HAP-1 (cell line): ENCODE measurements at regions not wholly inside any gene's neighbourhood (a gene's known extent, or its start where the extent isn't known, plus 50 kb on each side); places are given as distances from the start of the nearest gene placed in this dataset.

Source experiments
- DNase-seq, 2 experiments: peaks; one replicate each; pipeline ENCODE4 v3.0.0-alpha.2; 2016 to 2020; ENCODE audit warnings: low spot score in 2 of 2
- H3K27me3 ChIP-seq: fragments of 250-450 bp; sonication (Bioruptor Pico); 2 replicates; pipeline ENCODE4 v1.5.1; 2020; ENCODE audit warnings: low read depth, mild to moderate bottlenecking, moderate library complexity
- H3K36me3 ChIP-seq: fragments of 250-450 bp; sonication (Bioruptor Pico); replicated peaks from 2 replicates; pipeline ENCODE4 v1.5.1; 2020; ENCODE audit warnings: mild to moderate bottlenecking
- H3K4me1 ChIP-seq: fragments of 250-450 bp; sonication (Bioruptor Pico); 2 replicates; pipeline ENCODE4 v1.5.1; 2020; ENCODE audit warnings: mild to moderate bottlenecking
- H3K4me3 ChIP-seq: fragments of 250-450 bp; sonication (Bioruptor Pico); 2 replicates; pipeline ENCODE4 v1.5.1; 2020; ENCODE audit warnings: mild to moderate bottlenecking, moderate library complexity
- H3K9me3 ChIP-seq: fragments of 250-450 bp; sonication (Bioruptor Pico); 2 replicates; pipeline ENCODE4 v1.5.1; 2020; ENCODE audit warnings: mild to moderate bottlenecking, moderate library complexity
- in situ Hi-C: fragments of 300-500 bp; cut with MboI; formaldehyde crosslinking; loops from 3 replicates; pipeline ENCODE4 v1.14.3; 2020; ENCODE audit warnings: low sequenced_read_pairs, inconsistent platforms, mixed read lengths

DNA sequence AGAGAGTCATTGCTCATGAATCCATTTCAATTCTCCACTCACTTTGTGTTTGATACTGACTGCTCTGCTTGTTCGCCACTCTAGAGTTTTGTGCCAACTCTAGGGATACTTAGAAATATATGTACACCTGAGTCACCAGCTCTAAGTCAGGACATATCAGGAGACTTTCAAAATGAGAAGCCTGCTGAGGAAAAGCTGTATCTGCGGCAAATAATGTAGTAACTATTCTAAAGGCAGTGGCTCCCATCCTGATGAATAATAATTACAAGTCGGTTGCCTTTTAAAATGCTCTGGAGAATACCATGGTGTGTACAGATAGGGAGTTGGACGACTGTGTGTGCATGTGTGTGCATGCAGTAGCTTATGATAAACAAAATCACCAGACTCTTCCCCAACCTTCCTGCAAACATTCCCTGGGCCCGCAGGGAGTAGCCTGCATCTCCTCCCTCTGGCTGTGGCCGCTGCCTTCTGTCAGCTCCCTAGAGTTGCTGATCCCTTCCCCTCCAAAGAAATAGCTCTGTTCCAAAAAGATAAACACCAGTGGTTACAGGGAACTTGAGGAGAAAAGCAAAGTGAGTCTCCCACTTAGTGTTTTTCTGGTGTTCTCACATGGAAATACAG, 346.3 kb upstream of the UMPS start:
- no peaks in the 10 kb centered on the region for H3K9me3 ChIP-seq
- H3K4me3 ChIP-seq: no peak overlapping the region
- no peaks in the 10 kb centered on the region for H3K36me3 ChIP-seq
- DNase-seq: no peak
- in situ Hi-C loops: no loop called here
- no peaks in the 10 kb centered on the region for H3K4me1 ChIP-seq
- peaks cover 22% of the 10 kb centered on the region for H3K27me3 ChIP-seq

DNA sequence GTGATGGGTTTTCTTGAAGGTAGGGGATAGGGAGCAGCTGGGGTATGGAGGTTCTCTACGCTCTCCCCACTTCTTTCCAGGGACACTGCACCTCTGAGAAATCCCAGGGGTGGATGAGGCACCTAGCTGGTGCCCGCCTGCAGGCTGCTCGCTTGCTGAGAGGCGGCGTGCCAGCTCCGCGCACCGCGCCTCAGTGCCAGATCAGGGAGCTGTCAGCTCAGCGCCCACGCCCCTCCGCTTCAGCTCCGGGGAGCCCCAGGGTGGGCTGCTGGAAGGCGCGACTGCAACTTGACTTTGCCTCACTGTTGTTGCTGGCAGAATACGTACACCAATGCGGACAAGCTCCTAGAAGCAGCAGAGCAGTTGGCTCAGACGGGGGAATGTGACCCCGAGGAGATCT, 345.7 kb upstream of the UMPS start:
- no peaks in the 10 kb centered on the region for H3K36me3 ChIP-seq
- H3K27me3 ChIP-seq: peaks cover 24% of the 10 kb centered on the region
- H3K4me3 ChIP-seq: no peak overlapping the region
- no peak for DNase-seq
- in situ Hi-C loops: no loop called here
- no peaks in the 10 kb centered on the region for H3K9me3 ChIP-seq
- H3K4me1 ChIP-seq: no peaks in the 10 kb centered on the region

- H3K4me3 ChIP-seq: no peak overlapping the region
- H3K4me1 ChIP-seq: no peaks in the 10 kb centered on the region
- no peaks in the 10 kb centered on the region for H3K36me3 ChIP-seq
- in situ Hi-C loops: no loop called here
- H3K9me3 ChIP-seq: no peaks in the 10 kb centered on the region
- H3K27me3 ChIP-seq: peaks cover 31% of the 10 kb centered on the region
- no peak for DNase-seq
These were observed 344.3 kb upstream of the UMPS start for GRCh38 chr3:124385996-124386395.

- Histone ChIP-seq H3K9me3 (no peaks in the 10 kb centered on the region), H3K27me3 (peaks cover 31% of the 10 kb centered on the region), H3K4me3 (no peak overlapping the region), H3K4me1 (no peaks in the 10 kb centered on the region), H3K36me3 (no peaks in the 10 kb centered on the region)
- in situ Hi-C loops: no loop called here
- DNase-seq: no peak
These were observed 343.2 kb upstream of the UMPS start for GRCh38 chr3:124386996-124387595.

DNA sequence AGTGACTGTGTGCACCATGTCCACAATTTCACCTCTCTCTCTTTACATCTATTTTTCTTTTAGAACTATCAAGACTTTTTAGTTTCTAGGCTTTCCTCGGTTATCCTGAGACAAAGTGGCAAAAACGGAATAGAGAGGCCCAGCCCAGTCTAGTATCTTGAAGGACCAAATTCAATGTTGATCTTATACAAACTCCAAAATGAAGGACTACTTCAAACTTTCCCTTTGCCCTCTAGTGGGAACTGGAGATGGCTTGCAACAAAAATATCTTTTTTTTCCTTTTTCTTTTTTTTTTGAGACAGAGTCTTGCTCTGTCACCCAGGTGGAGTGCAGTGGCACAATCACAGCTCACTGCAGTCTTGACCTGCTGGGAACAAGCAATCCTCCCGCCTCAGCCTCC, 338.5 kb upstream of the UMPS start:
- in situ Hi-C loops: no loop called here
- Histone ChIP-seq H3K27me3 (peaks cover 30% of the 10 kb centered on the region), H3K9me3 (no peaks in the 10 kb centered on the region), H3K4me3 (no peak overlapping the region), H3K36me3 (no peaks in the 10 kb centered on the region), H3K4me1 (no peaks in the 10 kb centered on the region)
- no peak for DNase-seq

GRCh38 chr3:124393340-124393739, 336.9 kb upstream of the UMPS start:
- no peak for DNase-seq
- peaks cover 20% of the 10 kb centered on the region for H3K27me3 ChIP-seq
- no peaks in the 10 kb centered on the region for H3K4me1 ChIP-seq
- H3K36me3 ChIP-seq: no peaks in the 10 kb centered on the region
- no peak overlapping the region for H3K4me3 ChIP-seq
- in situ Hi-C loops: no loop called here
- no peaks in the 10 kb centered on the region for H3K9me3 ChIP-seq

- Histone ChIP-seq H3K27me3 (peaks cover 6% of the 10 kb centered on the region; the same call in 1 of the 2 replicates), H3K4me1 (no peaks in the 10 kb centered on the region), H3K9me3 (no peaks in the 10 kb centered on the region), H3K4me3 (no peak overlapping the region), H3K36me3 (no peaks in the 10 kb centered on the region)
- DNase-seq: no peak
- in situ Hi-C loops: no loop called here
These were observed 335.1 kb upstream of the UMPS start for GRCh38 chr3:124395162-124395561.

DNA sequence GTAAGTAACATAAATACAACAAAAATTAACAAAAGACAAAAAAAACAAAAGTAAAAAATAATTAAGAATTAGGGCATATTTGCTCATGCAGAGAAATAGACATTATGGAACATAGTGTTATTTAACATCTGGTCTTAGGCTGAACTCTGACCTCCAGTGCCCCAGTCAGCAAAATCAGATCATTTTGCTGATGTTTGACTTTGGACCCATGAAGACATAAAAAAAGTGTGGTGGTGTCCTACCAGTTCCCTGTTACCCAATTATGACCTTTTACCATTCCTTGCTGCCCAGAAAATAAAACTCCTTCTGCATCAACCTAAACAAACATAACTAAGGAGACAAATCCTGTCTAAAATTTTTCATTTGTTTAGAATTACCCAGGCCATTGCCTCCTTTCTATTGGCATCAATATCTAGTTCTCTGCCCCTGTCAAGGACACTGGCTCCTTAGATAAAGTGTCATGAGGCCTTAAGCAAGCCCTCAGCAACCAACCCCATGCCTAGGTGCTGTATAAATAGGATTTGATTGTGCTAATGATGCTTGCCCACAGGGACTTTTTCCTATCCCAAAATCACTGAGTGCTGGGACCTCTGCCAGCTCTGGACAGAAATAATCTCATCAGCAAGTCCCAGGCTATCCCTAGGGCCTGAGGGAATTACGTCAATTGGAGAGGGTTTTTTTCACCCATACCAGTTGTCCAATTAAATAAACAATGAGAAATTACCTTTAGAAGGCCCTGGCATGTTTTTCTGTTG, 334.5 kb upstream of the UMPS start:
- in situ Hi-C loops: no loop called here
- no peak overlapping the region for H3K4me3 ChIP-seq
- no peaks in the 10 kb centered on the region for H3K4me1 ChIP-seq
- H3K36me3 ChIP-seq: no peaks in the 10 kb centered on the region
- 0 out of 2 replicates have a peak, but pooled peaks cover 2% of the 10 kb centered on the region for H3K27me3 ChIP-seq
- DNase-seq: no peak
- no peaks in the 10 kb centered on the region for H3K9me3 ChIP-seq

DNA sequence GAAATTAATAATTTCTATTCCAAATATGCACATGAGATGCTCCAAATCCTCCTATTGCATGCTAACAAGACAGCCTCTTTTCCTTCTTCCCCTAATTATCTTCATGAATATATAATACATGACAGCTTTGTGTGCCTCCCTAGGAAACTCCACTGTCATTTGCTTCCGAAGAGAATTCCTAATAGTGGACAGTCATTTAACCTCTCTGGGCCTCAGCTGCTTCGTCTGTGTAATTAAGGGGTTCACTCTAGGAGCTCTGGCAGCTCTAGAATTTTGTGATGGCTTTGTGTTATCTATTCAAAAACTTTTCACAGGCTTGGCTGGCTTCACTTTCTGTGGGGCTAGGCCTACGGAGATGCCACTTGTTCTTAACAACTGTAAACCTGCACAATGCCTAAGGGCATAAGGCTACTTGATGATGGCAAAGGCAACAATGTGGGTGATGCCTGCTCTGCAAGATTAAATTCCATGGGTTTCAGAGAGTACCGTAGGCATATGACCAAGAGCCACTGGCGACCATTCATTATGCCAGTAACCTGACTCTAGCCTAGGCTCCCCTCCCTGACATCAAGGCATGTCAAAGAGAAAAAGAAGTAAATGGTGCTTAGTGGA, 333.8 kb upstream of the UMPS start:
- Histone ChIP-seq H3K4me1 (no peaks in the 10 kb centered on the region), H3K9me3 (no peaks in the 10 kb centered on the region), H3K36me3 (no peaks in the 10 kb centered on the region), H3K27me3 (0 out of 2 replicates have a peak, but pooled peaks cover 2% of the 10 kb centered on the region), H3K4me3 (no peak overlapping the region)
- in situ Hi-C loops: no loop called here
- DNase-seq: no peak

DNA sequence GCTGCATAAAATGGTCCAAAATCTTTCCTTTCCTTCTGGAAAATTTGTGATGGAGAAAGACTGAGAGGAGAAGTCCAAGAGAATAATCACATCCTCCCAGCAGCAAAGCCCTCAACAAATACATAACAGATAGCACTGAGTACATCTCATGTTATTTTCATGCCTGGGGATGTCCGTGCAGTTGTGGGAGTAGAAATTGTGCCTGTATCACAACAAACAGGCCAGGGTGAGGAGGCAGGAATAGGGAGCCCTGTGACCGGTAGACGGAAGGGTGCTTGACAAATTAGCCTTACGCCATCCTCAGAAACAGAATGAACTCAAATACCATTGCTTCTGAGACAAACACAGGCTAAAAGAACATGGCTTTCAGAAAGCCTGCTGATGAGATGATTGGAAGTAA, 333.2 kb upstream of the UMPS start:
- H3K4me1 ChIP-seq: no peaks in the 10 kb centered on the region
- no peak overlapping the region for H3K4me3 ChIP-seq
- 0 out of 2 replicates have a peak, but pooled peaks cover 2% of the 10 kb centered on the region for H3K27me3 ChIP-seq
- DNase-seq: no peak
- H3K36me3 ChIP-seq: no peaks in the 10 kb centered on the region
- in situ Hi-C loops: no loop called here
- H3K9me3 ChIP-seq: no peaks in the 10 kb centered on the region

GRCh38 chr3:124398594-124398993, 331.7 kb upstream of the UMPS start:
- Histone ChIP-seq H3K9me3 (no peaks in the 10 kb centered on the region), H3K27me3 (0 out of 2 replicates have a peak, but pooled peaks cover 2% of the 10 kb centered on the region), H3K36me3 (no peaks in the 10 kb centered on the region), H3K4me1 (no peaks in the 10 kb centered on the region), H3K4me3 (no peak overlapping the region)
- in situ Hi-C loops: no loop called here
- DNase-seq: no peak

GRCh38 chr3:124401843-124402242, 328.4 kb upstream of the UMPS start:
- H3K9me3 ChIP-seq: no peaks in the 10 kb centered on the region
- H3K27me3 ChIP-seq: no peaks in the 10 kb centered on the region
- no peaks in the 10 kb centered on the region for H3K4me1 ChIP-seq
- H3K4me3 ChIP-seq: no peak overlapping the region
- no peak for DNase-seq
- in situ Hi-C loops: no loop called here
- no peaks in the 10 kb centered on the region for H3K36me3 ChIP-seq

DNA sequence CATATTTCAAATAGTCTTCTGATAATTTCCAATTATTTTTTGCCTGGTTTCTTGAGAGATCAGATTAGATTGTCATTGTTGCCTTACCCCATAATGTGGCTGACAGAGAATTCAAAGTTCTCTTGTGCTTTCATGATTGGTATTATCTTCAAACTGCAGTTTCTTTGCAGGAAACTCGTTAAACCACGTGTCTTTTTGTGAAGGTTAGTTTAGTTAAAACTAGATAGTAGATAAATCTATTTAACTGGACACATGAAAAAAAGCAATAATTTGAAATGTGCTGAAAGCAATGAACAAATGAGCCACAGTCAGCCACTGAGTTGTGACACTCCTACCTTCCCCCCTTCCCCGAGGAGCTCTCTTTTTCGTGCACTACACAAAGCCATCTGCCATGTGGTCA, 327.5 kb upstream of the UMPS start:
- in situ Hi-C loops: no loop called here
- no peaks in the 10 kb centered on the region for H3K9me3 ChIP-seq
- no peaks in the 10 kb centered on the region for H3K4me1 ChIP-seq
- no peak for DNase-seq
- H3K4me3 ChIP-seq: no peak overlapping the region
- no peaks in the 10 kb centered on the region for H3K36me3 ChIP-seq
- no peaks in the 10 kb centered on the region for H3K27me3 ChIP-seq

DNA sequence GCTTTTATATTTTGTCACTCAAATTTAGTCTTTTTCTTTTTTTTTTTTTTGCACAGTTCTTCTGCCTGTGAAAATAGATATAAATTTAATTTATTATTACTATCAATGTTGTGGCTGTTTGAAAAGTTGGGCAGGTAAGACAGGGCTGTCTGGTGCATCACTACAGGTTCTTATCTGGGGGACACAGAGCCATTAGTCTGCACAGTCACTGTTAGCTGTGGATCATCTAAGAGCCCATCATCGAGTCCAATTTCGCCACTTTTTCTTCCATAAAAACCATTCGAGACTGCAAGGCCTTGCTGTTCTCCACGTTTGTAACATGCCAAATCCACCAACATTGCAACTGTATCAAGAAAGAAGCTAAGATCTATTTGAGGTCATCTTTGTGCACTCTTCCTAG, 325.6 kb upstream of the UMPS start:
- no peak overlapping the region for H3K4me3 ChIP-seq
- H3K4me1 ChIP-seq: no peaks in the 10 kb centered on the region
- in situ Hi-C loops: no loop called here
- DNase-seq: no peak
- no peaks in the 10 kb centered on the region for H3K27me3 ChIP-seq
- H3K36me3 ChIP-seq: no peaks in the 10 kb centered on the region
- no peaks in the 10 kb centered on the region for H3K9me3 ChIP-seq
